Type B pancreatic cell (in vitro differentiated cells): ENCODE measurements at regions not wholly inside any gene's neighbourhood (a gene's known extent, or its start where the extent isn't known, plus 50 kb on each side); places are given as distances from the start of the nearest gene placed in this dataset.
A peak's percentile ranks its signal among the peaks of the same experiment; 100 is the strongest.

Experiments
- DNase-seq: peaks from one replicate; pipeline ENCODE4 v3.0.0; 2021; ENCODE audit warnings: mixed read lengths; ENCODE audit not compliant: unreplicated experiment; ENCODE audit errors: extremely low spot score
- H3K27ac Mint-ChIP-seq: 2 replicates; pipeline ENCODE4 v1.8.0; 2021; ENCODE audit warnings: mild to moderate bottlenecking, mixed read lengths
- H3K27me3 Mint-ChIP-seq: 2 replicates; pipeline ENCODE4 v1.8.0; 2021; ENCODE audit warnings: mixed read lengths
- H3K36me3 Mint-ChIP-seq: 2 replicates; pipeline ENCODE4 v1.8.0; 2021; ENCODE audit warnings: mixed read lengths
- H3K4me1 Mint-ChIP-seq: one replicate; pipeline ENCODE4 v1.8.0; 2021; ENCODE audit warnings: mixed read lengths; ENCODE audit not compliant: unreplicated experiment
- H3K4me3 Mint-ChIP-seq: 2 replicates; pipeline ENCODE4 v1.8.0; 2021; ENCODE audit warnings: mild to moderate bottlenecking, mixed read lengths
- H3K9me3 Mint-ChIP-seq: 2 replicates; pipeline ENCODE4 v1.8.0; 2021; ENCODE audit warnings: mixed read lengths
- CTCF ChIP-seq: fragments of 200-600 bp; sonication (generic); conservative IDR thresholded peaks from 2 replicates; pipeline ENCODE4 v1.5.0; 2021; ENCODE audit warnings: antibody characterized with exemption, mild to moderate bottlenecking

GRCh38 chr2:71932780-71933466 lies 214.7 kb downstream of the CYP26B1 start:
- TF ChIP-seq CTCF: no peak
- H3K27me3 Mint-ChIP-seq: peaks cover 3% of the 10 kb centered on the region
- no peak overlapping the region for H3K27ac Mint-ChIP-seq
- H3K4me3 Mint-ChIP-seq: no peak overlapping the region
- H3K9me3 Mint-ChIP-seq: no peaks in the 10 kb centered on the region
- H3K4me1 Mint-ChIP-seq: peaks cover 10% of the 10 kb centered on the region
- DNase-seq: peak; percentile 56
- H3K36me3 Mint-ChIP-seq: no peaks in the 10 kb centered on the region

- no peaks in the 10 kb centered on the region for H3K36me3 Mint-ChIP-seq
These were observed 215.5 kb downstream of the CYP26B1 start for GRCh38 chr2:71932037-71932779.

GRCh38 chr2:71930049-71930681 lies 217.5 kb downstream of the CYP26B1 start:
- Mint-ChIP-seq H3K27me3 (peaks cover 3% of the 10 kb centered on the region), H3K4me3 (no peak overlapping the region), H3K9me3 (no peaks in the 10 kb centered on the region), H3K4me1 (peaks cover 14% of the 10 kb centered on the region), H3K36me3 (no peaks in the 10 kb centered on the region), H3K27ac (no peak overlapping the region)
- TF ChIP-seq CTCF: no peak
- DNase-seq: peak; percentile 64

More at GRCh38 chr2:71932037-71932779, 215.5 kb downstream of the CYP26B1 start:
- H3K4me3 Mint-ChIP-seq: no peak overlapping the region
- peaks cover 10% of the 10 kb centered on the region for H3K4me1 Mint-ChIP-seq
- TF ChIP-seq CTCF: no peak
- peak; percentile 54 for DNase-seq
- peaks cover 3% of the 10 kb centered on the region for H3K27me3 Mint-ChIP-seq
- H3K27ac Mint-ChIP-seq: no peak overlapping the region
- H3K9me3 Mint-ChIP-seq: no peaks in the 10 kb centered on the region

- no peak for TF ChIP-seq CTCF
- Mint-ChIP-seq H3K27me3 (peaks cover 3% of the 10 kb centered on the region), H3K9me3 (no peaks in the 10 kb centered on the region), H3K4me3 (no peak overlapping the region), H3K27ac (no peak overlapping the region), H3K4me1 (peaks cover 18% of the 10 kb centered on the region), H3K36me3 (no peaks in the 10 kb centered on the region)
- no peak for DNase-seq
These were observed 218.2 kb downstream of the CYP26B1 start for GRCh38 chr2:71929482-71929772.

GRCh38 chr2:71928734-71929481 lies 218.8 kb downstream of the CYP26B1 start:
- Mint-ChIP-seq H3K36me3 (no peaks in the 10 kb centered on the region), H3K4me3 (no peak overlapping the region), H3K27ac (no peak overlapping the region), H3K27me3 (peaks cover 6% of the 10 kb centered on the region), H3K4me1 (peaks cover 18% of the 10 kb centered on the region), H3K9me3 (no peaks in the 10 kb centered on the region)
- TF ChIP-seq CTCF: no peak
- DNase-seq: peak; percentile 48
